NCI-H446 (cell line): ENCODE measurements at regions not wholly inside any gene's neighbourhood (a gene's known extent, or its start where the extent isn't known, plus 50 kb on each side); places are given as distances from the start of the nearest gene placed in this dataset.
A peak's percentile ranks its signal among the peaks of the same experiment; 100 is the strongest.
"Not testable (repeated sequence)": the region's sequence is repeated elsewhere in the genome, so short reads cannot be mapped to it uniquely, and the experiment has no call there.

Source experiments
- DNase-seq, 2 experiments: peaks; one replicate each; lab custom pipeline; 2025; lab: John Stamatoyannopoulos, UW

DNA sequence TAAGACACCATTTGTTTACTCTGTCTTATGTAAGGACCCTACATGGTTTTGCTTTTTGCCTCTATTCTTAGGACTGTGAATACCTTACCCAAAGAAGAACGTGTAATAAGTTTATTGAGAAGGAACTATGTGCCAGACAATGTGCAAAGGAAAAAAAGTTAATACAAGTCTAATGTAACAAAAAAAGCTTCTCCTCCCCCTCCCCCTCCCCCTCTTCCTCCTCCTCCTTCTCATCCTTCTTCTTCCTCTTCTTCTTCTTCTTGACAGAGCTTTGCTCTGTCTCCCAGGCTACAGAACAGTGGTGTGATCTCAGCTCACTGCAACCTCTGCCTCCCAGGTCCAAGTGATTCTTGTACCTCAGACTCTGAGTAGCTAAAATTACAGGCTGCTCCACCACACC is 50.9 kb upstream of the MITF start:
- DNase-seq = no peak

DNA sequence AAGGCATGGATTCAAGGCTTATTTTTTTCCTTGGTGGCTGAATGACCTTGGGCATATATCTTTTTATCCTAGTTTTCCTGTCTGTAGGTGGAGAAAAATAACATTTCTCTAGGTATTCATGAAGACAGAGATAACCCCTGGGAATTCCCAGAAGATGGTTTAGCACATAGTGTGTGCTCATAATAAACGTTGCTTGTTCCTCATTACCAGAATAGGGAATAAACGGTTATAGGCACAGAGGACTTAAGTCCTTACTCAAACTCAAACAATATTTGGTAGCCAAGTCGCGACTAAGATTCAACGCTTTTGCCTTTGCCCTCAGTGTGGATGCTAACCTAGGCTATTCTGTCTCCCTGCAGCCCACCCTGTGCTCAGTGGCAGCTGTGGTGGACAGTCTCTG is 51.6 kb upstream of the MITF start:
- DNase-seq = no peak

DNA sequence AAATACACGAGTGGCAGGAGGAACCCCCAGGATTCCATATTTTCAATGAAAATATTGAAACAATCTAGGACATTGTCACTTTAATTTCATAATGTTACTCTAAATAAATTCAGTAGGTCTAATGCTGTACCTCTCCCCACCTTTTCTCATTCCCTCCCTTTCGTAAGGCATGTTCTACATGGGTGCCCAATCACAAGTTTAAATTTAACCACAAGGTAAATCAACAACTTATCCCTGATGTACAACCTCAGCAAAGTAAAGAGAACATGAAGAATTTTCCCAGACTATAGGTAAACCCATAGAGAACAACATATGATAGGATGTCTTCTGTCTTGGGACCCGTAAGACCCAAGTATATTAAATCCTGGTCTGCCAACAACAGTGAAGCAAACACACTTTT is 53.2 kb upstream of the MITF start:
- no peak for DNase-seq

DNA sequence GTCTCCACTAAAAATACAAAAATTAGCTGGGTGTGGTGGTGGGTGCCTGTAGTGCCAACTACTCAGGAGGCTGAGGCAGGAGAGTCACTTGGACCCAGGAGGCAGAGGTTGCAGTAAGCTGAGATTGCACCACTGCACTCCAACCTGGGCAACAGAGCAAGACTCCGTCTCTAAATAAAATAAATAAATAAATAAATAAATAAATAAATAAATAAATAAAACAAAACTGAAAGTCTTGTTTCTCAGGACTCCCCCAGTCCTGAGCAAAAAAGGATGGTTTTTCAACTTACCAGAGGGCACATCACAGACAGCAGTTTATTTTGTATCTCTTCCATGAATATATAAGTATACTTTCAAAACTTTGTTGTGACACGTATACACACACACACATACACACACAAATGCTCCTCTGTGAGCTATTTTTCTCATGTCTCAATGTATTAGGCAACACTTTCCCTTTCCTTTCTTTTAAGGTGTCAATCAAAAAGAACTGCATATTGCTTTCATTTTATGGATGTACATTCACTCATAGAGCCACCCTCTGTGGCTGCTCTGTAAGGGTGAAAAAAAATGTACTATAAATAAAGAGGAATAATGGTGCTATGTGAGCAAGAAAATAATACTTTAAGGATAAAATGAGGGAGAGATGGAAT is 54.8 kb upstream of the MITF start:
- DNase-seq = no peak

DNA sequence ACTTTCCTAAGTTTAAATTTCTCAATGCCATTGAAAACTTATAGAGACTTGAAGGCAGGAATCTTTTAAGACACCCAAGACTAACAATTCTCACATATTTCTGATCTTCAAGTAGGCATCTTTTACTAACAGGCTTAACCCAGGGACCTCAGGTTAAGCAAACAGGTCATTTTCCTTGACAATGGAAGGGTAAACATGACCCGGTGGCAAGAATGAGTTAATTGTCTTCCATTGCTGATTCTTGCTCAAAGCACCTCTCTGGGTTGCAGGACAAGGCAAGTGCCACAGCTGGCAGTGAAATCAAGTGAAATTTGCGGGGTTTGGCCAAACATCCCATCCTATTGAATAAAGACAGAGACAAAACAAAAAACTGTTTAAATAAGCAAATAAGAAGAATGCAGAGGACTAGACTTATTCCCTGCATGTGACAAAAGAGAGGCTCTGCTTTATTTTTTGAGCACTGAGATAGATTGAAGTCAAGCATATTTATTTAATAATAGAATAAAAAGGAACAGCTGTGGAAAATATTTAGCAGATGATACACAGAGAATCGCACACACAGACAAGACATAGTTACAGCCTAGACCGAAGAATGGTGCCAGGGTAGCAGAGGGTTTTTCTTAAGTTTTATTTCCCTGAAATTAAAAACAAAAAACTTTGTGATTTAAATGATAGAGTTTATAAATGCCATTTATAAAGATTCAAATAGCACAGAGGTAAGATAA is 56.0 kb upstream of the MITF start:
- DNase-seq = no peak

DNA sequence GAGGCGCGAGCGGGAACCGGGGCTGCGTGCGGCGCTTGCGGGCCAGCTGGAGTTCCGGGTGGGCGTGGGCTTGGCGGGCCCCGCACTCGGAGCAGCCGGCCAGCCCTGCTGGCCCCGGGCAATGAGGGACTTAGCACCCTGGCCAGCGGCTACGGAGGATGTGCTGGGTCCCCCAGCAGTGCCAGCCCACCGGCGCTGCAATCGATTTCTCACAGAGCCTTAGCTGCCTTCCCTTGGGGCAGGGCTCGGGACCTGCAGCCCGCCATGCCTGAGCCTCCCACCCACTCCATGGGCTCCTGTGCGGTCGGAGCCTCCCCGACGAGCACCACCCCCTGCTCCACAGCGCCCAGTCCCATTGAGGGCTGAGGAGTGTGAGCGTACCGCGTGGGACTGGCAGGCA is 61.8 kb upstream of the MITF start:
- DNase-seq = not testable (repeated sequence)

DNA sequence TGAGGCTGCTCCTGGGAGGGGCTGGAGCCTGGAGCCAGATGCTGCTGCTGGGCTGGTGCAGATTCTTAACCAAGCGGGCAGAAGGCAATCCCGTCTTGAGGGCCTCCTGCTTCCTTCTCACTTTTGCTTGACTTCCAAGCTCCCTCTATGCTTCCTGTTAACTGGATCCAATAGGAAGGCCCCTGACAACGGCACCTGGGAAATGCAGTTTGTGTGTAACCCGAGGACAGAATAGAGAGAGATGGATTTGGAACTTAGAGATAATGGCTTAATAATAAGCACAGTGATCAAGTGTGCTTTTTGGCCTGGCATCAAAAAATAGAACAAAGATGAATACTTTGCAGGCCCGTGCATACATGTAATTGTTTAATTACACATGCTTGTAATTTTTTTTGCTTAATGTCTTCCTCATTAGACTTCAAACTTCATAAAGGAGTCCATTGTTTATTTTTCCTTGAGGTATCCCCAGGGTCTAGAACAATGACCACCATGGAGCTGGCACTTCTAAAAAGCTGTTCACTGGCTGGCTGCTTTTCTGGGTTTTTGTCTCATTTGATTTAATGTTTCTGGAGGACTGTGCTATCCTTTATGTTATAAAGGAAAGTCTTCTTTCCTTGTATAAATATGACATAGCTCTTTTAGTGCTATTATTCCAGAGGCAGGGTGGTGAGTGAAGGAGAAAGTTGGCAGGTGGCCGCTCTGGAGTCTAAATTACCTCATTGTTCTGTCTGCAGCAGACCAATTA is 63.3 kb upstream of the MITF start:
- no peak for DNase-seq

DNA sequence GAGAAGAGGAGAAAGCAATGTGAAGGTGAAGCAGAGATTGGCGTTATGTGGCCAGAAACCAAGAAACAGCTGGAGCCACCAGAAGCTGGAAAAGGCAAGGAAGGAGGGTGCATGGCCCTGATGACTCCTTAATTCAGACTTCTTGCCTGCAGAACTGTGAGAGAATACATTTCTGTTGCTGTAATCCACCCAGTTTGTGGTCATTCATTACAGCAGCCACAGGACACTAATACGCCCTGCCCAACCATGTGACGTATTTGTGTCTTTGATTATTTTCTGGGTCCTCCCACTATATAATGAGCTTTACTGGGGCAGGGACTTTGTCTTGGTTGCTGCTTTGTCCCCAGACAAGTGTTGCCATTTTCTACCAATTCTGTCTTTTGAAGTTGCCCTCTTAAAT is 64.5 kb upstream of the MITF start:
- no peak for DNase-seq

DNA sequence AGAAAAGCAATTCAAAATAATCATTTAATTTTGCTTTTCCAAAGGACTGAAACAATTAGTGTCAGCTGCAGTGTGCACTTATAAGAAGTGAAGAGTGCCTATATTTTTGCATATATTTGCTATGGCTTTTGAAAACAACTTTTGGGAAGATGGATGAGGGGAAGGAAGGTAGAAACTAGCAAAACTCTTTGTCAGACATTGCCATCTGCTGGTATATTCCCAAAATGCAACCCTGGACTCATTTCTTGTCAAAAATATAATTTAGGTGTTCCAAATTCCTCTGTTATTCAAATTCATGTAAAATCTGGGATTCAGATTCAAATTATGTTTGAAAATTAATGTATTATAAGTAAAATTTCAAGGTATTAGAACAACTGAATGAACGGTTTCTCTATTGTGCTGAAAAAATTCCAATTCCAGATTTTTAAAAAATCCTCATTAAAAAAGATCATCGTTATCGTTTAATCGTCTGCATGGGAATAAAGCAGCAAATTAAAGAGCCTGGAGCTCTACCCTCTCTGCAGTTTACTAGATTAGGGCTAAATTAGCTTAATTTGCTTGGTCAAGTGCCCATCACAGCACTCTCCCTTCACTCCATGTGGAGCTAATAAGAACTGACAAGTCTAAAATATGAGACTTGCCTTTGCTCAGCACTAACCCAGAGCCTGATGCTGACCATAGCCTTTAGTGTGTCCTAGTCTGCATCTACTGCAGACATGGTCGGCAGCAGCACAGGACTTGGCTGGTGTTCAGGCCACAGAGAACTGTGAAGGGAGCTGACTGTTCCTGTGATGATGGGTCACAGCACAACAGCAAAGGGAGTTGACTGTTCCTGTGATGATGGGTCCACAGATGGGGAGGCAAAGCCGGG is 67.9 kb upstream of the MITF start:
- peak in 1 of 2 experiments; percentile 4 for DNase-seq

DNA sequence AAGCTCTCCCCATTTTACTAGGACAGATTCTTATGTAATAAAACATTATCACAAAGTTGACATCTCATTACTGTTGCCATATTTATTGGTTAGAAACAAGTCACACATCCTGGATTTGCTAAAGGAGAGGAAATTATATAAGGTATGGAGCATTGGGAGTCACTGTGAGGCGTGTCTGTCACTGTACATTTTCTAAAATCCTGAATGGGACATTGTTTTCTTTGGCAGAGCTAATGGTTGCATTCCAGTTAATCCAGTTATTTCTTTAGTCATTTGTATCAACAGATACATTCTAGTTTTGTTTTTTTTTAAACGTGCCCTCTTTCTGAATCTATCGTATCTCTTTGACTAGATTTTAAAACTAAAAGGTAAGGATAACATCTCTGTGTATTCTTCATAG is 70.2 kb upstream of the MITF start:
- DNase-seq = no peak

DNA sequence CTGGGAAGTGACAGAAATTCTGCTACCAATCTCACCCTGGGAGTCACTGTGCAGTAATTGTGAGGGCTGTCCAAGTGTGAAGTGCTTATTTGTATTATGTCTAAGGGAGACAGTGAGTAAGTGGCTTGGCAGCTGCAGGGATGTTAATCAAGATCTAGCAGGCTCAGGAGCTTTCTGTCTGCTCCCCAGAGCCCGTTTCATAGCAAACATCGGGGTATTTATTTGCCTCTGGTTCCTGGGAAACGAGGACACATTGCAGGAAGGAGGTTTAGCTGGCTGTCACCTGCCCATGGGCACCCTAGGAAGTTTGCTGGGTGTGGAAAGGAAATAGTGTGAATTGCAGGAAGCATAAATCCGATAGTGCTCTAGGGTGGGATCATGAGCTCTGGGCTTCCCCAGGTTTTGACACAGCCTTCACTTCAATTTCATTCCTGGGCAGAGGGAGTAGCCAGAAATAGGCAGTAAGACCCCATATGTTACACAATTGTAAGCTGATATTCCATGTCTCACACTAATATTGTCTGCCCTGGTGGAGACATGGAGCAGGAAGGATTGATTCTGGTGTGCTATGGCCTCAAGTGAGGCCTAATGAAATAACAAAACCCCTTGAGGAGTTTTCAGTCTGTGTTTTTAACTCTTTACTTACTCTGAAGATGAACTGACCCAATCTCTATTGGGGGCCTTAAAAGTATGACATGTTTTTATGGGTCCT is 74.1 kb upstream of the MITF start:
- no peak for DNase-seq

DNA sequence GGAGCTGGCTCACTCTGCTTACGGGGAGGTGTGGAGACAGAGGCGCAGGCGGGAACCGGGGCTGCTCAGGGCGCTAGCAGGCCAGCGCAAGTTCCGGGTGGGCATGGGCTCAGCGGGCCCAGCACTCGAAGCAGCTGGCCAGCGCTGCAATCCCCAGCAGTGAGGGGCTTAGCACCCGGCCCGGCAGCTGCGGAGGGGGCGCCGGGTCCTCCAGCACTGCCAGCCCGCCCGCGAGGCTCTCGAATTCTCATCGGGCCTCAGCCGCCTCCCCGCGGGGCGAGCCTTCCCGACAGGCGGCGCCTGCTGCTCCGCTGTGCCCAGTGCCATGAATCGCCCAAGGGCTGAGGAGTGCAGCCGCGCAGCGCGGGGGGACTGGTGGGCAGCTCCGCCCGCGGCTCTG is 78.6 kb upstream of the MITF start:
- no peak for DNase-seq

DNA sequence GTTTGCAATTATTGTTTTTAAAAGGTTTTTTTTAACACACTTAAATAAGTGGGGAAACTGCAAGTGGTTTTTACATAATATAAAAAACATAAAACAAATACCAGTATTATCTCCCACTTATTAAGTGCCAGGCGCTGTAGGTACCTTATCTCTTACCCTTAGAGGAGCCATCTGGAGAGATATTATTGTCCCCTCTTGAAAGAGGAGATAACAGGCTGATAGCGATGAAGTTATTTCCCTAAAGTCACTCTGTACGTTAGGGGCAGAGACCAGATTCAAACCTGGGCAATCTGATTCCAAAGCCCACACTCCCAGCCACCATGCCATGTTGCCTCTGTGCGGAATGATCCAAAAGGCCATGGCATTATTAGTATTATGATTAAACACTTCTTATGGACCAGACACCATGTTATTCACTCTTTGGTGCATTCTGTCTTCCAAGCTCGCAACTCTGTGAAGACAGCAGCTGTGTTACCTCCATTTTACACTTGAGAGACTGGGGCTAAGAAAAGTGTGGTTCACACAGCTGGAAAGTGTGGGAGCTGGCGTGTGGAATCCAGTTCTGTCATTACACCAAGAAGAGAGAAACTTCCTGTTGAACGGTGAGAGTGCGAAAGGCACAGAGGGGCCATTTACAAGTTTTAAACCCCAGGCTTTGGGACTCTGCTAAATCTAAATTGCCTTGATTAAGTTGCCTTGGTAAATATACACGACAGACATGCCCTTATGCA is 79.9 kb upstream of the MITF start:
- DNase-seq = no peak

DNA sequence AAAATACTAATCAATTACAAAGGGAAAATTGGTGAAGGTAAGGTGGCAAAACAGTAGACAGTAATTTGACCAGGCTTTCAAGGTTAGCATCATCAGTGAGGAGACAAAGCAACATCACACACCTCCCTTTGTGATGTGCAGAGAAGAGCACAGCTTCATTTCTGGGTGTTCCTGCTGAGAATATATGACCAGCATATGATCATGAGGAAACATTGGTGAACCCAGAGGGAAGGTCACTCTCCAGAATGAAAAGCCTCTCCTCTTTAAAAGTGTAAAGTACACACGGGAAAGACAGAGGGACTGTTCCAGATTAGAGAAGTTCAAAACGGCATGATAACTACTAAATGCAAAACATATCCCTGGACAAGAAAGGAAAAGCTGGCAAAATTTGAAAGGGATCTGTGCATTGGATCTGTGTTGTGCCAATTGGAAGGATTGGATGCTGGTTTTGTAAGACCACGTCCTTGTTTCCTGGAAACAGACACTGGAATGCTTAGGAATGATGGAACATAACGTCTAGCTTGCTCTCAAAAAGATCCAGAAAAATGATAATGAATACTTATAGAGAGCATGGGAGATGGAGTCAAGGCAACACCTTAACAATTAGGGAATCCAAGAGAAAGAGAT is 80.6 kb upstream of the MITF start:
- no peak for DNase-seq

DNA sequence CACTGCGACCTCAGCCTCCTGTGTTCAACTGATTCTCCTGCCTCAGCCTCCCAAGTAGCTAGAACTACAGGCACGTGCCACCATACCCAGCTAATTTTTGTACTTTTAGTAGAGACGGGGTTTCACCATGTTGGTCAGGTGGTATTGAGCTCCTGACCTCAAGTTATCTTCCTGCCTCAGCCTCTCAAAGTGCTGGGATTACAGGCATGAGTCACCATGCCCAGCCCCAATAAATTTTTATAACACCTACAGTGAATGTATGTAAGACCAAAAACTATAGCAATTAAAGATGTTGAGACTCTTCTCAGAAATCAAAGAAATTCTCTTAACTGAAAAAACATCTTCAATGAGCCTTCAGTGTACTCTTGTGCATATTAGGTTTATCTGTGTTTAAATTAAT is 82.2 kb upstream of the MITF start:
- not testable (repeated sequence) for DNase-seq

DNA sequence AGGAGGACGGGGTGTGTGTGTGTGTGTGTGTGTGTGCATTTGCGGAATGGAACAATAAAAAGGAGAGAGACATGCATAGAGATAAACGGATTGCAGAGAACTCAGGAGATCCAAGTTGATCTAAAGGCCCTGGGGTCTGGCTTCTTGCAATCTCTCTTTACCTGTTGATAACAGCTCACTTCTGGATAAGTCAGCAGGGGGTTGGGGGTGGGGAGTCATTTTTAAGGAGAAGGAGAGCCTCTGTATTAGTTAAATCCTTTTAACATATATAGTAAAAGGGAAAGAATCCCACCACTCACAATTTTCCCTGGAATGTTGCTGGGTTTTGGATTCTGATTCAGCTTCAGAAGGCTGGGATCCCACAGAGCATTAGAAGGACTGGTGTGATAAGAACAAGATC is 87.5 kb upstream of the MITF start:
- DNase-seq = no peak

DNA sequence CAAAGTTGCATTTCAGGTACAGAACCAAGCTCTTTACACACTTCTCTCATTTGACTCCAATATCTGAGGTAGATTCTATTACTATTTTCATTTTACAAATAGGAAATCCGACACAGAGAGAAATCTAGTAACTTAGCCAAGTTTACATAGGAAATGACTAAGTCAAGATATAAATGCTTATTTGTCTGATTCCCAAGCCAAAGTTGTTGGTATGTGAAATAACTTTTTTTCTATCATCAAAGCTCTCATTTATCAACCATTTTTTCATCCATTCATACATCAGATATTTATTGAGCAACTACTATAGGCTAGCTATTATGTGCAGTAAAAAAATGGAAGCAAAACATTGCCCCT is 89.2 kb upstream of the MITF start:
- DNase-seq = no peak

DNA sequence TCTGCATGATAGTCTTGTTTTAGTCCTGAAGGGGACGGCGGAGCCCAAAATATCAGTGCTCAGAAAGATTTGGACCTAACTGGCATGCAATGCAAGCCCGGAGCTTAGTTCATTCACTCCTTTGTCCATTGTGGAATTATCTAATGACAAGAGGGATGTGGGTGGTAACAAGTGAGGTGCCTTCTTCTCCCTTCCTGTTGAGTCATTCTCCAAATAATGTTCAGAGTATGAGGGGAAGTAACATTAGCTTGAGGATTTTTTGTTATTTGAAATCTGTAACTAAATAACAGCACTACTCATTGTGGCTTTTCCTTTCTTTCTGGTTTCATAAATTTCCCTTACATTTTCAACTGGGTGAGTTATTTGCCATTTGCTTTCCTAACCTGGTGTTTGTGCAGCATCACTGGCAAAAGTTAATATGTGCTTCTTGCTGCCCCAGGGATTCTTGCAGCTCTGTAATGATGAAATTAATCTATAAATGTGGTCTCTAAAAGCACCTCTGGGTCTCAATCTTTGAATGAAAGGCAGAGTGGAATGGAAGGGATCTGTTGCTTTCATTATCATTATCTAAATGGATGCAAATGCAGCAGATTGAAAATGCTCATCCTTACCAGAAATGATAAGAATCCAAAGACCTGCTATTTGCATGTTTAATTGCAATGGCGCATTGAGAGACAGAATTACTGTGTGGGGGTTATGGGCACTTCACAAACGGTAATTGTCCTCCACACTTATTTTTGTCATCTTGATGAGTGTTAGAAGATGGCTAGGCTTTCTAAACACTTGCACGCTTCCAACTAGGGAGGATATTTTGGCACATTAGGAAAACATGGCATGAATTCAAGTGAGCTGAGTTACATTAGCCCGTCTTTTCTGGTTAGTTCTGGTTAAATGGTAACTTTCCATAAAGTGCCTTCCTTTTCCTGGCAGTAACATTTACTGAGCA is 89.9 kb upstream of the MITF start:
- DNase-seq = no peak

DNA sequence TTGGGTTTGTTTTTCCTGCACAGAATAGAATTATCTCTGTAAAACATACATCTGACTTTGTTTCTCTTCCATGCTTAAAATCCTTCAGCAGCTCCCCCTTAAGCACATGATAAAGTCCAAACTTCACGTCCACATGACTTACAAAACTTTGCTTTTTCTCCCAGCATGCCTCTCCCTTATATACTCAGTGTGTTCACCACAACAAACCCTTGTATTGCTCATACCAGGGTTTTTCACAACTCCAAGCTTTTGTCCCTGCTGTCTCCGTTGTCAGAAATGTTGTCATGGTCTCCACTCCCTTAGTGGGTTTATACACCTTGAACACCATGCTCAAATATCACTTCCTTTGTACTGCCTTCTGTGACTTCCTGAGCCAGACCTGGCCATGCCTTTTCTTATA is 91.1 kb upstream of the MITF start:
- no peak for DNase-seq
